Right cardiac atrium (tissue), 5 donors: ENCODE measurements at regions not wholly inside any gene's neighbourhood (a gene's known extent, or its start where the extent isn't known, plus 50 kb on each side); places are given as distances from the start of the nearest gene placed in this dataset.
"Not testable (repeated sequence)": the region's sequence is repeated elsewhere in the genome, so short reads cannot be mapped to it uniquely, and the experiment has no call there.

Source experiments
- ATAC-seq, 2 donors: fragments of 200-7000 bp; cut with Tn5 transposase; one replicate each; pipeline versions ENCODE4 v1.8.0 to v1.9.1; 2020; ENCODE audit warnings: moderate library complexity in 2 of 2, mild to moderate bottlenecking in 1 of 2
- DNase-seq, 3 donors: peaks; one replicate each; pipeline ENCODE4 v3.0.0-alpha.2; 2020
- H3K27ac ChIP-seq: one replicate; pipeline ENCODE4 v1.5.1; 2013; ENCODE audit warnings: mild to moderate bottlenecking, low read length, control low read depth, moderate library complexity
- H3K27me3 ChIP-seq: one replicate; pipeline ENCODE4 v1.6.1; 2013; ENCODE audit not compliant: control insufficient read depth, insufficient read depth
- H3K4me1 ChIP-seq: one replicate; pipeline ENCODE4 v1.6.1; 2013; ENCODE audit warnings: low read length; ENCODE audit not compliant: control insufficient read depth, insufficient read depth
- H3K4me3 ChIP-seq: one replicate; pipeline ENCODE4 v1.5.1; 2013; ENCODE audit warnings: low read length, control low read depth
- H3K9me3 ChIP-seq: one replicate; pipeline ENCODE4 v1.6.1; 2013; ENCODE audit warnings: low read length; ENCODE audit not compliant: control insufficient read depth
- WGBS: extraction: QIAGEN DNeasy Blood & Tissue Kit; methylation state at CpG from one replicate; pipeline ENCODE4 v1.1.7; 2013; 5-methylcytosine and 5-hydroxymethylcytosine counted together
- intact Hi-C, 4 donors: fragments of 100-400 bp; cut with DNase I; formaldehyde crosslinking; loops; one replicate each; pipeline versions ENCODE4 v1.11.0 to v1.14.0; 2022 to 2023
- donor health status: healthy with polysubstance abuse.
- donor health status: DM: no; HTN: yes; CAD: no.
- donor health status: DM: no; HTN: no; CAD: no.
- donor health status: DM: no; HTN: yes; CAD: no; lungs with severe emphysema.
- donor health status: DM: yes; HTN: yes; CAD: no.

- 71% methylated on average over 9 of the region's 9 CpGs for WGBS
- H3K27me3 ChIP-seq, result no peaks in the 10 kb centered on the region
- no peak overlapping the region for H3K27ac ChIP-seq
- ATAC-seq (no peak), DNase-seq (no peak)
- intact Hi-C loops, result no loop called here
- H3K4me1 ChIP-seq, result no peaks in the 10 kb centered on the region
- no peak overlapping the region for H3K4me3 ChIP-seq
- no peaks in the 10 kb centered on the region for H3K9me3 ChIP-seq
Observed at GRCh38 chr22:48923996-48924395, 903.7 kb downstream of the BRD1 start.

GRCh38 chr22:48923165-48923865 lies 904.4 kb downstream of the BRD1 start:
- Histone ChIP-seq H3K27ac (no peak overlapping the region), H3K4me1 (no peaks in the 10 kb centered on the region), H3K4me3 (no peak overlapping the region), H3K9me3 (no peaks in the 10 kb centered on the region), H3K27me3 (no peaks in the 10 kb centered on the region)
- ATAC-seq, result no peak
- intact Hi-C loops, result no loop called here
- DNase-seq, result no peak
- 90% methylated on average over 14 of the region's 14 CpGs for WGBS

DNA sequence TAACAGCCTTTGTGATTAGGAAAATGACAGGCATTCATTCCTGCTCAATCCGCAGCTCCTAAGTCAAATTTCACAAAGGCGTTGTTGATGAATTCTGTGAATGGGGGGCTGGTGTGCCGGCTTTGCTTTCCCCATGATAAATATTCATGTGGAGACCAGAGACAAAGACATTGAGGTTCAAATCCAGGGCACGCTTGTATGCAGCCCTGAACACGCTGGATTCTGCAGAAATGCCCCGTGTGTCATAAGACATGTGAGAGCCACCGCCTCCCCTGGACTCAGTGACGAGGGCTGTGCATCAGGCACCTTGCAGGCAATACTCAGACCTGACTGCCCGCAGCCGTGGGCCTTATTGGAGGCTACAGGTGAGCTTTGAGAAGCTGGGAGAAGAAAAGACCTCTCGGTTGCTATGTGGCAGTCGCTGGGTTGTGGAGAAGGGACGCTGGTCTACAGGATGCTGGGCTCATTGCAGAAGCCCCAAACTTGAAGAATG lies 906.2 kb downstream of the BRD1 start:
- ATAC-seq (no peak), DNase-seq (no peak)
- no peaks in the 10 kb centered on the region for H3K9me3 ChIP-seq
- no peak overlapping the region for H3K27ac ChIP-seq
- H3K4me3 ChIP-seq, result no peak overlapping the region
- intact Hi-C loops, result no loop called here
- WGBS, result 79% methylated on average over 13 of the region's 13 CpGs
- no peaks in the 10 kb centered on the region for H3K27me3 ChIP-seq
- no peaks in the 10 kb centered on the region for H3K4me1 ChIP-seq

DNA sequence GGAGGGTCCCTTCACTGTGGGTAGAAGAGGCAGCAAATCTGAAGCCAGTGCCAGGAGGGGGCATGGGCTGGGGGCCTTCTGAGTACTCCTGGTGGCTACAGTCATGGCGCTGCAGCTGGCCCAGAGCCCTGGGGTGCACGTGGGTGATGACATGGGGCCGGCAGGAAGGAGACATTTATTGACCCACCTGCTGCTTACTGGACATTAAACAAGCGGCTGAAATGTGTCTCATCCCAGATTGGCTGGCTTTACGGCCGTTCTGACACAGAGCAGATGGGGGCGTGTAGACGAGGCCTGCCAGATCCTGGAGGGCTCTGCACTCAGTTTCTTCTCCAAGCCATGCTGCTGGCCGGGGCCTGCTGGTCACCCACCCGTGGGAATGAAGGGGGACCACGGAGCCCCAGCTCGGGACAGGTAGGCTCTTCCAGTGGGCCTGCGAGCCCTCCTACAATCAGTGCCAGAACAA lies 906.9 kb downstream of the BRD1 start:
- Histone ChIP-seq H3K27ac (no peak overlapping the region), H3K4me3 (no peak overlapping the region), H3K9me3 (no peaks in the 10 kb centered on the region), H3K27me3 (no peaks in the 10 kb centered on the region), H3K4me1 (no peaks in the 10 kb centered on the region)
- DNase-seq, result no peak
- intact Hi-C loops, result no loop called here
- no peak for ATAC-seq
- WGBS, result 54% methylated on average over 13 of the region's 13 CpGs

GRCh38 chr22:48919851-48920589 lies 907.7 kb downstream of the BRD1 start:
- Histone ChIP-seq H3K27me3 (no peaks in the 10 kb centered on the region), H3K27ac (no peak overlapping the region), H3K9me3 (no peaks in the 10 kb centered on the region), H3K4me3 (no peak overlapping the region), H3K4me1 (no peaks in the 10 kb centered on the region)
- WGBS, result 71% methylated on average over 17 of the region's 17 CpGs
- no peak for DNase-seq
- intact Hi-C loops, result no loop called here
- no peak for ATAC-seq

DNA sequence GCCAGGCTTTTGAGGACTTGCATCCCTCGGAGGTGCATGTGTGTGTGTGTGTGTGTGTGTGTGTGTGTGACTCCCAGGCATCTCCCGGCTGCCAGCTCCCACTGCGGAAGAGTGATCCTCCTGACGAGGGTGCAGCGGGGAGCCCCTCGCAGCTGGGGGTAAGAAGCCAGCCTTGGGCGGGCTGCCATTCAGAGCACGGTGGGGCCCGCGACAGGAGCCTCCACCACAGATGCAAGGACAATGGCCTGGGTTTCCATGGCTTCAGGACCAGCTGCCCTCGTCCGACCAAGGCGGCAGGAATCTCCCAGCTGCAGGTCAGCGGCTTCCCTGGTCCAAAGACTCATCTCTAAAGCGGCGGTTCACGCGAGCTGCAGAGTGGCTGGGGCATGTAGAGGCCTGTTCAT lies 908.5 kb downstream of the BRD1 start:
- Histone ChIP-seq H3K9me3 (no peaks in the 10 kb centered on the region), H3K4me1 (no peaks in the 10 kb centered on the region), H3K4me3 (no peak overlapping the region), H3K27me3 (no peaks in the 10 kb centered on the region), H3K27ac (no peak overlapping the region)
- no peak for DNase-seq
- intact Hi-C loops, result no loop called here
- ATAC-seq, result no peak
- 84% methylated on average over 18 of the region's 18 CpGs for WGBS

- WGBS, result 58% methylated on average over 7 of the region's 7 CpGs
- Histone ChIP-seq H3K4me3 (no peak overlapping the region), H3K9me3 (no peaks in the 10 kb centered on the region), H3K27ac (no peak overlapping the region), H3K27me3 (no peaks in the 10 kb centered on the region), H3K4me1 (no peaks in the 10 kb centered on the region)
- intact Hi-C loops, result no loop called here
- DNase-seq, result no peak
- ATAC-seq, result no peak
Observed at GRCh38 chr22:48918585-48919186, 909.0 kb downstream of the BRD1 start.

GRCh38 chr22:48912356-48913066 lies 915.2 kb downstream of the BRD1 start:
- H3K4me3 ChIP-seq, intact Hi-C loops, H3K9me3 ChIP-seq, DNase-seq, H3K4me1 ChIP-seq, H3K27me3 ChIP-seq, H3K27ac ChIP-seq, ATAC-seq: not testable (repeated sequence)
- 69% methylated on average over 7 of the region's 7 CpGs for WGBS

GRCh38 chr22:48911647-48912046 lies 916.0 kb downstream of the BRD1 start:
- H3K27ac ChIP-seq, DNase-seq, H3K27me3 ChIP-seq, H3K9me3 ChIP-seq, H3K4me1 ChIP-seq, H3K4me3 ChIP-seq, intact Hi-C loops, ATAC-seq: not testable (repeated sequence)
- WGBS, result 79% methylated on average over 4 of the region's 5 CpGs

GRCh38 chr22:48911067-48911466 lies 916.6 kb downstream of the BRD1 start:
- ATAC-seq, H3K9me3 ChIP-seq, DNase-seq, H3K27ac ChIP-seq, intact Hi-C loops, H3K4me3 ChIP-seq, H3K4me1 ChIP-seq, H3K27me3 ChIP-seq: not testable (repeated sequence)
- WGBS, result 80% methylated on average over 2 of the region's 4 CpGs

DNA sequence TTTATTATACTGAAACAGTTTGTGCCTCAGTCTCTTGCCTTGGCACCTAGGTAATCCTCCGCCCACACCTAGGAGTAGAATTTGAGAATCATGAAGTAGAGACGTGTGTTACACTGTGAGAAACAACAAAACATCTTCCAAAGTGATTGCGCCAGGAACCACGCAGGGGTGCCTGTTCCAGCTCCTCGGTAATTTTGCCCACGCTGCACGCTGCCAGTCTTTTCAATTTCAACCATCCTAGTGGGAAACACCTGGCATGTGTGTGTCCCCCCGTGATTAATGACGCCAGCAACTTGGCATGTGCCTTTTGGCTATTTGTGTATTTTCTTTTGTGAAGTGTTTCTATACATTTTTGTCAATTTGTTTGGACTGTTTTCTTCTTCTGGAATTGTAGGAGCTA lies 919.1 kb downstream of the BRD1 start:
- no peaks in the 10 kb centered on the region for H3K4me1 ChIP-seq
- ATAC-seq (no peak), DNase-seq (no peak)
- no peak overlapping the region for H3K27ac ChIP-seq
- H3K27me3 ChIP-seq, result no peaks in the 10 kb centered on the region
- intact Hi-C loops, result no loop called here
- no peak overlapping the region for H3K4me3 ChIP-seq
- WGBS, result 81% methylated on average over 9 of the region's 9 CpGs
- H3K9me3 ChIP-seq, result no peaks in the 10 kb centered on the region
